Stimulated activated memory B cell treated with anti-CD40 and anti-IgM and Interleukin-4, amounts not matched to agents 10 μg/mL and 1 μg/mL and 100 μg/mL, for 72 hours (primary cell): ENCODE measurements at regions not wholly inside any gene's neighbourhood (a gene's known extent, or its start where the extent isn't known, plus 50 kb on each side); places are given as distances from the start of the nearest gene placed in this dataset.

Source experiments
- ATAC-seq: fragments of 150-1000 bp; cut with Tn5 transposase; 2 replicates; pipeline ENCODE4 v1.10.0; 2021
- H3K27ac Mint-ChIP-seq: one replicate; pipeline ENCODE4 v1.8.0; 2022; ENCODE audit warnings: mild to moderate bottlenecking, mixed read lengths
- H3K27me3 Mint-ChIP-seq: one replicate; pipeline ENCODE4 v1.8.0; 2022; ENCODE audit warnings: mixed read lengths
- H3K36me3 Mint-ChIP-seq: one replicate; pipeline ENCODE4 v1.8.0; 2022; ENCODE audit warnings: mixed read lengths
- H3K4me1 Mint-ChIP-seq: one replicate; pipeline ENCODE4 v1.8.0; 2022; ENCODE audit warnings: mixed read lengths
- H3K4me3 Mint-ChIP-seq: one replicate; pipeline ENCODE4 v1.8.0; 2022; ENCODE audit warnings: mild to moderate bottlenecking, moderate library complexity, mixed read lengths
- H3K9me3 Mint-ChIP-seq: one replicate; pipeline ENCODE4 v1.8.0; 2022; ENCODE audit warnings: mixed read lengths

GRCh38 chr12:75848961-75849360, 182.6 kb downstream of the PHLDA1 start:
- Mint-ChIP-seq H3K4me1 (no peaks in the 10 kb centered on the region), H3K4me3 (no peak overlapping the region), H3K36me3 (no peaks in the 10 kb centered on the region), H3K27ac (no peak overlapping the region), H3K27me3 (peaks cover 23% of the 10 kb centered on the region), H3K9me3 (peaks cover 7% of the 10 kb centered on the region)
- no peak for ATAC-seq

- H3K4me3 Mint-ChIP-seq: no peak overlapping the region
- ATAC-seq: no peak
- H3K36me3 Mint-ChIP-seq: no peaks in the 10 kb centered on the region
- H3K9me3 Mint-ChIP-seq: peaks cover 7% of the 10 kb centered on the region
- H3K27me3 Mint-ChIP-seq: peaks cover 28% of the 10 kb centered on the region
- H3K4me1 Mint-ChIP-seq: no peaks in the 10 kb centered on the region
- H3K27ac Mint-ChIP-seq: no peak overlapping the region
Measured at GRCh38 chr12:75848431-75848925, 183.1 kb downstream of the PHLDA1 start.

- Mint-ChIP-seq H3K27ac (no peak overlapping the region), H3K9me3 (peaks cover 7% of the 10 kb centered on the region), H3K4me1 (no peaks in the 10 kb centered on the region), H3K27me3 (peaks cover 23% of the 10 kb centered on the region), H3K4me3 (no peak overlapping the region), H3K36me3 (no peaks in the 10 kb centered on the region)
- ATAC-seq: no peak
Measured at GRCh38 chr12:75846102-75846501, 185.5 kb downstream of the PHLDA1 start.

- H3K9me3 Mint-ChIP-seq: peaks cover 7% of the 10 kb centered on the region
- ATAC-seq: no peak
- peaks cover 13% of the 10 kb centered on the region for H3K27me3 Mint-ChIP-seq
- no peaks in the 10 kb centered on the region for H3K4me1 Mint-ChIP-seq
- no peaks in the 10 kb centered on the region for H3K36me3 Mint-ChIP-seq
- no peak overlapping the region for H3K4me3 Mint-ChIP-seq
- H3K27ac Mint-ChIP-seq: no peak overlapping the region
Measured at GRCh38 chr12:75844985-75845384, 186.6 kb downstream of the PHLDA1 start.

GRCh38 chr12:75844049-75844770, 187.4 kb downstream of the PHLDA1 start:
- no peak overlapping the region for H3K27ac Mint-ChIP-seq
- no peak for ATAC-seq
- no peaks in the 10 kb centered on the region for H3K4me1 Mint-ChIP-seq
- H3K9me3 Mint-ChIP-seq: peaks cover 7% of the 10 kb centered on the region
- H3K4me3 Mint-ChIP-seq: no peak overlapping the region
- peaks cover 13% of the 10 kb centered on the region for H3K27me3 Mint-ChIP-seq
- no peaks in the 10 kb centered on the region for H3K36me3 Mint-ChIP-seq

GRCh38 chr12:75842090-75842489, 189.5 kb downstream of the PHLDA1 start:
- ATAC-seq: no peak
- H3K4me3 Mint-ChIP-seq: no peak overlapping the region

GRCh38 chr12:75840994-75841355, 190.6 kb downstream of the PHLDA1 start:
- no peak for ATAC-seq
- peaks cover 13% of the 10 kb centered on the region for H3K27me3 Mint-ChIP-seq
- peaks cover 6% of the 10 kb centered on the region for H3K9me3 Mint-ChIP-seq

More at GRCh38 chr12:75842090-75842489, 189.5 kb downstream of the PHLDA1 start:
- Mint-ChIP-seq H3K27ac (no peak overlapping the region), H3K4me1 (no peaks in the 10 kb centered on the region), H3K27me3 (peaks cover 13% of the 10 kb centered on the region), H3K9me3 (peaks cover 9% of the 10 kb centered on the region), H3K36me3 (no peaks in the 10 kb centered on the region)

GRCh38 chr12:75838309-75838708, 193.3 kb downstream of the PHLDA1 start:
- peak; percentile 47 for ATAC-seq
- no peak overlapping the region for H3K27ac Mint-ChIP-seq
- peaks cover 2% of the 10 kb centered on the region for H3K27me3 Mint-ChIP-seq
- H3K4me1 Mint-ChIP-seq: no peaks in the 10 kb centered on the region
- H3K36me3 Mint-ChIP-seq: no peaks in the 10 kb centered on the region
- no peak overlapping the region for H3K4me3 Mint-ChIP-seq
- peaks cover 2% of the 10 kb centered on the region for H3K9me3 Mint-ChIP-seq

More at GRCh38 chr12:75840994-75841355, 190.6 kb downstream of the PHLDA1 start:
- H3K4me3 Mint-ChIP-seq: no peak overlapping the region
- no peaks in the 10 kb centered on the region for H3K36me3 Mint-ChIP-seq
- no peak overlapping the region for H3K27ac Mint-ChIP-seq
- no peaks in the 10 kb centered on the region for H3K4me1 Mint-ChIP-seq

GRCh38 chr12:75837700-75838099, 193.9 kb downstream of the PHLDA1 start:
- Mint-ChIP-seq H3K4me1 (no peaks in the 10 kb centered on the region), H3K27me3 (peaks cover 6% of the 10 kb centered on the region), H3K4me3 (no peak overlapping the region), H3K9me3 (peaks cover 2% of the 10 kb centered on the region), H3K36me3 (no peaks in the 10 kb centered on the region), H3K27ac (no peak overlapping the region)
- ATAC-seq: no peak

GRCh38 chr12:75836533-75836932, 195.0 kb downstream of the PHLDA1 start:
- Mint-ChIP-seq H3K4me1 (no peaks in the 10 kb centered on the region), H3K27me3 (peaks cover 7% of the 10 kb centered on the region), H3K27ac (no peak overlapping the region), H3K4me3 (no peak overlapping the region), H3K9me3 (peaks cover 2% of the 10 kb centered on the region), H3K36me3 (no peaks in the 10 kb centered on the region)
- ATAC-seq: no peak

GRCh38 chr12:75834591-75834990, 197.0 kb downstream of the PHLDA1 start:
- no peak overlapping the region for H3K4me3 Mint-ChIP-seq
- no peak overlapping the region for H3K27ac Mint-ChIP-seq
- no peak for ATAC-seq
- peaks cover 7% of the 10 kb centered on the region for H3K27me3 Mint-ChIP-seq
- H3K9me3 Mint-ChIP-seq: peaks cover 2% of the 10 kb centered on the region
- no peaks in the 10 kb centered on the region for H3K4me1 Mint-ChIP-seq
- H3K36me3 Mint-ChIP-seq: no peaks in the 10 kb centered on the region

GRCh38 chr12:75833268-75833667, 198.3 kb downstream of the PHLDA1 start:
- Mint-ChIP-seq H3K27ac (no peak overlapping the region), H3K27me3 (peaks cover 7% of the 10 kb centered on the region), H3K9me3 (no peaks in the 10 kb centered on the region), H3K4me3 (no peak overlapping the region), H3K36me3 (no peaks in the 10 kb centered on the region), H3K4me1 (no peaks in the 10 kb centered on the region)
- ATAC-seq: no peak

GRCh38 chr12:75831402-75831801, 200.2 kb downstream of the PHLDA1 start:
- ATAC-seq: no peak
- Mint-ChIP-seq H3K4me1 (no peaks in the 10 kb centered on the region), H3K27ac (no peak overlapping the region), H3K36me3 (no peaks in the 10 kb centered on the region), H3K4me3 (no peak overlapping the region), H3K27me3 (peaks cover 7% of the 10 kb centered on the region), H3K9me3 (no peaks in the 10 kb centered on the region)

GRCh38 chr12:75827061-75827460, 204.5 kb downstream of the PHLDA1 start:
- H3K4me1 Mint-ChIP-seq: no peaks in the 10 kb centered on the region
- ATAC-seq: no peak
- H3K4me3 Mint-ChIP-seq: no peak overlapping the region
- no peaks in the 10 kb centered on the region for H3K9me3 Mint-ChIP-seq
- H3K27ac Mint-ChIP-seq: no peak overlapping the region
- no peaks in the 10 kb centered on the region for H3K36me3 Mint-ChIP-seq
- H3K27me3 Mint-ChIP-seq: no peaks in the 10 kb centered on the region

GRCh38 chr12:75825686-75826085, 205.9 kb downstream of the PHLDA1 start:
- Mint-ChIP-seq H3K27ac (no peak overlapping the region), H3K4me3 (no peak overlapping the region)

GRCh38 chr12:75823475-75823874, 208.1 kb downstream of the PHLDA1 start:
- Mint-ChIP-seq H3K9me3 (no peaks in the 10 kb centered on the region), H3K36me3 (no peaks in the 10 kb centered on the region), H3K27ac (no peak overlapping the region), H3K4me1 (no peaks in the 10 kb centered on the region), H3K27me3 (no peaks in the 10 kb centered on the region), H3K4me3 (no peak overlapping the region)
- ATAC-seq: no peak

More at GRCh38 chr12:75825686-75826085, 205.9 kb downstream of the PHLDA1 start:
- H3K27me3 Mint-ChIP-seq: no peaks in the 10 kb centered on the region
- H3K36me3 Mint-ChIP-seq: no peaks in the 10 kb centered on the region
- H3K4me1 Mint-ChIP-seq: no peaks in the 10 kb centered on the region
- no peak for ATAC-seq
- H3K9me3 Mint-ChIP-seq: no peaks in the 10 kb centered on the region
